Neuron (in vitro differentiated cells): ENCODE measurements at regions not wholly inside any gene's neighbourhood (a gene's known extent, or its start where the extent isn't known, plus 50 kb on each side); places are given as distances from the start of the nearest gene placed in this dataset.

Source experiments
- H2AFZ ChIP-seq: one replicate; pipeline ENCODE4 v1.6.1; 2013; ENCODE audit warnings: low read depth, mild to moderate bottlenecking, inconsistent platforms, low read length, moderate library complexity
- H3K27me3 ChIP-seq: one replicate; pipeline ENCODE4 v1.6.1; 2013; ENCODE audit warnings: low read length; ENCODE audit not compliant: insufficient read depth
- H3K36me3 ChIP-seq: one replicate; pipeline ENCODE4 v1.6.1; 2013; ENCODE audit warnings: low read length; ENCODE audit not compliant: insufficient read depth
- H3K4me1 ChIP-seq: one replicate; pipeline ENCODE4 v1.6.1; 2013; ENCODE audit warnings: low read length; ENCODE audit not compliant: insufficient read depth
- H3K4me3 ChIP-seq: 2 replicates; pipeline ENCODE4 v1.5.1; 2013; ENCODE audit warnings: mild to moderate bottlenecking, low read length, moderate library complexity
- H3K9me3 ChIP-seq: one replicate; pipeline ENCODE4 v1.6.1; 2013; ENCODE audit warnings: low read length

GRCh38 chr4:187782286-187782824 lies 213.2 kb upstream of the ZFP42 start:
- no peaks in the 10 kb centered on the region for H3K27me3 ChIP-seq
- H2AFZ ChIP-seq = no peak overlapping the region
- H3K4me1 ChIP-seq = no peaks in the 10 kb centered on the region
- H3K4me3 ChIP-seq = no peak overlapping the region
- no peaks in the 10 kb centered on the region for H3K9me3 ChIP-seq
- H3K36me3 ChIP-seq = no peaks in the 10 kb centered on the region

- no peaks in the 10 kb centered on the region for H3K36me3 ChIP-seq
Measured at GRCh38 chr4:187786190-187786589, 209.4 kb upstream of the ZFP42 start.

GRCh38 chr4:187789078-187789477 lies 206.5 kb upstream of the ZFP42 start:
- Histone ChIP-seq H2AFZ (no peak overlapping the region), H3K9me3 (no peaks in the 10 kb centered on the region), H3K4me1 (no peaks in the 10 kb centered on the region), H3K36me3 (no peaks in the 10 kb centered on the region), H3K4me3 (no peak overlapping the region), H3K27me3 (no peaks in the 10 kb centered on the region)

More at GRCh38 chr4:187786190-187786589, 209.4 kb upstream of the ZFP42 start:
- Histone ChIP-seq H3K27me3 (no peaks in the 10 kb centered on the region), H3K4me3 (no peak overlapping the region), H2AFZ (no peak overlapping the region), H3K9me3 (no peaks in the 10 kb centered on the region), H3K4me1 (no peaks in the 10 kb centered on the region)

- Histone ChIP-seq H3K9me3 (no peaks in the 10 kb centered on the region), H3K4me1 (no peaks in the 10 kb centered on the region), H3K27me3 (no peaks in the 10 kb centered on the region)
Measured at GRCh38 chr4:187795737-187796136, 199.8 kb upstream of the ZFP42 start.

GRCh38 chr4:187798385-187798784 lies 197.2 kb upstream of the ZFP42 start:
- Histone ChIP-seq H3K27me3 (no peaks in the 10 kb centered on the region), H2AFZ (no peak overlapping the region), H3K9me3 (no peaks in the 10 kb centered on the region), H3K36me3 (no peaks in the 10 kb centered on the region), H3K4me1 (no peaks in the 10 kb centered on the region), H3K4me3 (no peak overlapping the region)

More at GRCh38 chr4:187795737-187796136, 199.8 kb upstream of the ZFP42 start:
- Histone ChIP-seq H2AFZ (no peak overlapping the region), H3K36me3 (no peaks in the 10 kb centered on the region), H3K4me3 (no peak overlapping the region)

- no peak overlapping the region for H2AFZ ChIP-seq
- H3K27me3 ChIP-seq = no peaks in the 10 kb centered on the region
- H3K4me1 ChIP-seq = no peaks in the 10 kb centered on the region
- H3K9me3 ChIP-seq = no peaks in the 10 kb centered on the region
- no peaks in the 10 kb centered on the region for H3K36me3 ChIP-seq
- H3K4me3 ChIP-seq = no peak overlapping the region
Measured at GRCh38 chr4:187799735-187800134, 195.8 kb upstream of the ZFP42 start.

- Histone ChIP-seq H3K4me1 (no peaks in the 10 kb centered on the region), H3K27me3 (no peaks in the 10 kb centered on the region), H3K4me3 (no peak overlapping the region), H2AFZ (no peak overlapping the region), H3K36me3 (no peaks in the 10 kb centered on the region), H3K9me3 (no peaks in the 10 kb centered on the region)
Measured at GRCh38 chr4:187811591-187811990, 184.0 kb upstream of the ZFP42 start.

GRCh38 chr4:187814737-187815465 lies 180.7 kb upstream of the ZFP42 start:
- Histone ChIP-seq H3K27me3 (no peaks in the 10 kb centered on the region), H3K36me3 (no peaks in the 10 kb centered on the region), H2AFZ (no peak overlapping the region), H3K9me3 (no peaks in the 10 kb centered on the region), H3K4me3 (no peak overlapping the region), H3K4me1 (no peaks in the 10 kb centered on the region)

GRCh38 chr4:187826725-187827124 lies 168.8 kb upstream of the ZFP42 start:
- no peaks in the 10 kb centered on the region for H3K9me3 ChIP-seq
- no peaks in the 10 kb centered on the region for H3K4me1 ChIP-seq
- no peak overlapping the region for H2AFZ ChIP-seq
- no peak overlapping the region for H3K4me3 ChIP-seq
- H3K36me3 ChIP-seq = no peaks in the 10 kb centered on the region
- no peaks in the 10 kb centered on the region for H3K27me3 ChIP-seq

GRCh38 chr4:187827631-187828030 lies 167.9 kb upstream of the ZFP42 start:
- H3K4me3 ChIP-seq = no peak overlapping the region
- H2AFZ ChIP-seq = no peak overlapping the region
- no peaks in the 10 kb centered on the region for H3K9me3 ChIP-seq
- H3K4me1 ChIP-seq = no peaks in the 10 kb centered on the region
- H3K36me3 ChIP-seq = no peaks in the 10 kb centered on the region
- H3K27me3 ChIP-seq = no peaks in the 10 kb centered on the region

- no peaks in the 10 kb centered on the region for H3K4me1 ChIP-seq
- no peaks in the 10 kb centered on the region for H3K27me3 ChIP-seq
- no peak overlapping the region for H2AFZ ChIP-seq
- H3K9me3 ChIP-seq = no peaks in the 10 kb centered on the region
- no peak overlapping the region for H3K4me3 ChIP-seq
- no peaks in the 10 kb centered on the region for H3K36me3 ChIP-seq
Measured at GRCh38 chr4:187839765-187840164, 155.8 kb upstream of the ZFP42 start.

GRCh38 chr4:187840814-187841213 lies 154.8 kb upstream of the ZFP42 start:
- no peaks in the 10 kb centered on the region for H3K27me3 ChIP-seq
- H3K36me3 ChIP-seq = no peaks in the 10 kb centered on the region
- H3K9me3 ChIP-seq = no peaks in the 10 kb centered on the region
- no peak overlapping the region for H2AFZ ChIP-seq
- no peaks in the 10 kb centered on the region for H3K4me1 ChIP-seq
- no peak overlapping the region for H3K4me3 ChIP-seq

- Histone ChIP-seq H3K4me1 (no peaks in the 10 kb centered on the region), H3K4me3 (no peak overlapping the region), H3K9me3 (no peaks in the 10 kb centered on the region), H2AFZ (no peak overlapping the region), H3K36me3 (no peaks in the 10 kb centered on the region), H3K27me3 (no peaks in the 10 kb centered on the region)
Measured at GRCh38 chr4:187849556-187850225, 145.9 kb upstream of the ZFP42 start.
